ENCODE measurements at regions not wholly inside any gene's neighbourhood (a gene's known extent, or its start where the extent isn't known, plus 50 kb on each side); places are given as distances from the start of the nearest gene placed in this dataset.

GRCh38 chr5:54689411-54690251 is 172.1 kb downstream of the SNX18 start:
- no peak for DNase-seq (ENCODE audit: low read depth in 2 of 2)

GRCh38 chr5:54680998-54681397 is 163.4 kb downstream of the SNX18 start:
- DNase-seq (ENCODE audit: low read depth in 2 of 2): no peak

GRCh38 chr5:54679686-54680085 is 162.1 kb downstream of the SNX18 start:
- no peak for DNase-seq (ENCODE audit: low read depth in 2 of 2)

GRCh38 chr5:54678737-54679136 is 161.2 kb downstream of the SNX18 start:
- DNase-seq (ENCODE audit: low read depth in 2 of 2): no peak

GRCh38 chr5:54676481-54677340 is 159.2 kb downstream of the SNX18 start:
- no peak for DNase-seq (ENCODE audit: low read depth in 2 of 2)

GRCh38 chr5:54673523-54674225 is 156.1 kb downstream of the SNX18 start:
- DNase-seq (ENCODE audit: low read depth in 2 of 2): peak in 1 of 2 experiments; percentile 3

GRCh38 chr5:54672871-54673270 is 155.3 kb downstream of the SNX18 start:
- no peak for DNase-seq (ENCODE audit: low read depth in 2 of 2)

- DNase-seq (ENCODE audit: low read depth in 2 of 2): no peak
Observed at GRCh38 chr5:54671681-54672080, 154.1 kb downstream of the SNX18 start.

GRCh38 chr5:54671111-54671531 is 153.6 kb downstream of the SNX18 start:
- no peak for DNase-seq (ENCODE audit: low read depth in 2 of 2)

- DNase-seq (ENCODE audit: low read depth in 2 of 2): no peak
Observed at GRCh38 chr5:54670281-54670680, 152.7 kb downstream of the SNX18 start.

GRCh38 chr5:54669845-54670244 is 152.3 kb downstream of the SNX18 start:
- DNase-seq (ENCODE audit: low read depth in 2 of 2): no peak

- DNase-seq (ENCODE audit: low read depth in 2 of 2): no peak
Observed at GRCh38 chr5:54669285-54669684, 151.7 kb downstream of the SNX18 start.

GRCh38 chr5:54668096-54668495 is 150.5 kb downstream of the SNX18 start:
- DNase-seq (ENCODE audit: low read depth in 2 of 2): no peak

- no peak for DNase-seq (ENCODE audit: low read depth in 2 of 2)
Observed at GRCh38 chr5:54667136-54667535, 149.6 kb downstream of the SNX18 start.

- DNase-seq (ENCODE audit: low read depth in 2 of 2): no peak
Observed at GRCh38 chr5:54663866-54664265, 146.3 kb downstream of the SNX18 start.

GRCh38 chr5:54661111-54661510 is 143.6 kb downstream of the SNX18 start:
- no peak for DNase-seq (ENCODE audit: low read depth in 2 of 2)

- no peak for DNase-seq (ENCODE audit: low read depth in 2 of 2)
Observed at GRCh38 chr5:54659700-54660131, 142.2 kb downstream of the SNX18 start.

GRCh38 chr5:54658010-54658409 is 140.5 kb downstream of the SNX18 start:
- DNase-seq (ENCODE audit: low read depth in 2 of 2): no peak

- no peak for DNase-seq (ENCODE audit: low read depth in 2 of 2)
Observed at GRCh38 chr5:54656261-54656728, 138.7 kb downstream of the SNX18 start.

GRCh38 chr5:54655761-54656160 is 138.2 kb downstream of the SNX18 start:
- no peak for DNase-seq (ENCODE audit: low read depth in 2 of 2)

- no peak for DNase-seq (ENCODE audit: low read depth in 2 of 2)
Observed at GRCh38 chr5:54655266-54655665, 137.7 kb downstream of the SNX18 start.
